ENCODE measurements at regions not wholly inside any gene's neighbourhood (a gene's known extent, or its start where the extent isn't known, plus 50 kb on each side); places are given as distances from the start of the nearest gene placed in this dataset.
"Not testable (repeated sequence)": the region's sequence is repeated elsewhere in the genome, so short reads cannot be mapped to it uniquely, and the experiment has no call there.

DNA sequence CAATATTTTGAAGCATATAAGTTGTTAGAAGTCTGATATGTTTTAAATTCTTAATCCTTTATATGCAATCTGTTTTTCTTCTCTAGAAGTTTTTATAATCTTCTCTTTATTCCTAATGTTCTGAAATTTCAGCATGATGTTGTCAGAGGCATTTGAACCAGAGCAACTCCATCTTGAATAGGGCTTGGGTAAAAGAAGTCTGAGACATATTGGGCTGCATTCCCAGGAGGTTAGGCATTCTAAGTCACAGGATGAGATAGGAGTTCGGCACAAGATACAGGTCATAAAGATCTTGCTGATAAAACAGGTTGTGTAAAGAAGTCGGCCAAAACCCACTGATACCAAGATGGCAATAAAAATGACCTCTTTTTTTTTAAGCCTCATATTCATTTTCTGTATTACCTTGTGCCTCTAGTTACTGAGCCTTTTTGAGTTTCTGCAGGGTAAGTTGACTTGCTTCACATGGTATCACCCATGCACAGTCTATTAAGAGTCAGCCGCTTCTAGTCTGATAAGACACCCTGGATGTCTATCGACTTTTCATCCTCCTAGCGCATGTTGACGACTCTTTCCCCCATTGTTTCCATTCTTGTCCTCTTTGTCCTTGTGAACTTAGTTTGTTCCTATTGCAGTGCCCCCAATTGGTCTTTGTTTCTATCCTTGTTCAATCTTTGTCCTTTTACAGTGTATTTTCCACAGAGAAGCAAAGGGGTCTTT lies 80.8 kb upstream of the RNU6-1 start:
- no peak for DNase-seq

DNA sequence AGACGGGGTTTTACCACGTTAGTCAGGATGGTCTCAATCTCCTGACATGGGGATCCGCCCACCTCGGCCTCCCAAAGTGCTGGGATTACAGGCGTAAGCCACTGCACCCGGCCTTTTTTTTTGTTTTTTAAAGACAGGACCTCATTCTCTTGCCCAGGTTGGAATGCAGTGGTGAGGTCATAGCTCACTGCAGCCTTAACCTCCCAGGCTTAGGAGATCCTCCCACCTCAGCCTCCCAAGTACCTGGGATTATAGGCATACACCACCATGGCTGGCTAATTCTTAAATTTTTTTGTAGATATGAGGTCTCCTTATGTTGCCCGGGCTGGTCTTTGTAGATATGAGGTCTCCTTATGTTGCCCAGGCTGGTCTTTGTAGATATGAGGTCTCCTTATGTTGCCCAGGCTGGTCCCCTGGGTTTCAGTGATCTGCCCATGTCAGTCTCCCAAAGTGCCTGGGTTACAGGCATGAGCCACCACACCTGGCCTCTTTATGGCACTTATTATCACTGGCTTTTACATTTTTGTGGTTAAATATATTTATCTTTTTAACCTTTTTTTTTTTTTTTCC lies 82.3 kb upstream of the RNU6-1 start:
- no peak for DNase-seq

- DNase-seq, result no peak
These were observed 83.4 kb upstream of the RNU6-1 start for GRCh38 chr15:67922971-67923945.

DNA sequence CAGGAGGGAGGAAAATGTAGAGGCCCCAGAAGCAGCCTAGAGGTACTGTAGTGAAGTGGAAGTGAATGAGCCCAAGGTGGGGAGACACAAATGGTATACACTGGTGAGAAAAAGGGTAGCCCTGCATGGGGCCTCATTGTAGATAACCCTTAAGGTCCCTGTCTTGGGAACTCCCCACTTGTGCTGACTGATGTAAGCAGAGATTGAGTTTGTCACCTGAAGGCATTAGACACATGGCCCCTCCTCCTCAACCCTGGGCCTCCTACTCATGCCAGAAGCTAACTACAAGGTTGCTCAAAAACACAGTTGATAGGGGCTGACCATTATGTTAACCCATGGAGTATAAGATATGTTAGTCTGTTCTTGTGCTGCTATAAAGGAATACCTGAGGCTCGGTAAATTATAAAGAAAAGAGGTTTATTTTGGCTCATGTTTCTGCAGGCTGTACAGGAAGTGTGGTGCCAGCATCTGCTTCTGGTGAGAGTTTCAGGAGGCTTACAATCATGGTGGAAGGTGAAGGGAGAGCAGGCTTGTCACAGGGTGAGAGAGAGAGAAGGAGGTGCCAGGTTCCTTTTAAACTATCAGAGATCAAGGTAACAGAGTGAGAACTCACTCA lies 84.6 kb upstream of the RNU6-1 start:
- no peak for DNase-seq

- DNase-seq, result no peak
These were observed 85.3 kb upstream of the RNU6-1 start for GRCh38 chr15:67925182-67925581.

DNA sequence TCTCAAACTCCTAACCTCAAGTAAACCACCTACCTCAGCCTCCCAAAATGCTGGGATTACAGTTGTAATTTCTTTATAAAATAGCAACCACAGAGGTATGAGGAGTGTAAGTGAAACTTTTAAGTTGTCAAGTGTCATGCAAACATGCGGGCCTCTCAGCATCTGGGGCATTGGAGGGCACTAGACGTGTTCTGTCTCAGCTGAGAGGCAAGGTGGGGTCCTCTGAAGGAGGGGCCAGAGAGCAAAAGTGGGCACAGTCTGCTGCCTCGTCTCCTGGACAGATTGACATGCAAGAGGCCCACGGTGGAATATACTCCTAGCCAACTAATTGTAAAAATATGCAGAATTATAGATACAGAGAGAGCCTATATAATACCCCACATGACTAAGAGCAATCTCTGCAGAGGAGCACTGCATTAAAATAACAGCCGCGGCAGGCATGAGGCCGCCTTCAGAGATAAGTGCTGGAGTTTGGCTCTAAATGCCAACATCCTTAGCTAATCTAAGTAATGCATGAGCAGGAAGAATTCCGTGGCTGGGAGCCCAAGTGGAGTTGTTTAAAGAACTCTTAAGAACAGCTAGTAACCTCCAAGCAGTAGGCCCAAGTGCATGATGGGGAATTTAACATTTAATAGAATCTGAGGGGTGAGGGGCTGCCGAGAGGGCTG lies 87.8 kb upstream of the RNU6-1 start:
- no peak for DNase-seq

DNA sequence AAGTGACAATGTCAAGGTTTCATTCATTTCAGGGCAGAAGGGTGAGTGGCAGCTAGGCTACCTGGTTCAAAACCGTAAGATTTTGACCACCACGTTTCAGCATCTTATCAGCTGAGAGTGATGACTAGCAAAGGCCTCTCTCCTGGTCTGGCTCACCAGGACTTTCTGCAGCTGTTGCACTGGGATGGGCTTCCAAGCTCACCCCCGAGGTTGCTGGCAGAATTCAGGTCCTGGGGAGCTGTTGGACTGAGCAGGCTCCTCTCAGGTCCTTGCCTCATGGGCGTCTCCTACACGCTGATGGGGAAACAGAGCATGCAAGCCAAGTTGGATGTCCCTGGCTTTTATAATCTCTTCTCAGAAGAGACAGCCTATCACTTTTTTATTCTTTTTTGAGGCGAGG lies 88.8 kb upstream of the RNU6-1 start:
- DNase-seq, result no peak

DNA sequence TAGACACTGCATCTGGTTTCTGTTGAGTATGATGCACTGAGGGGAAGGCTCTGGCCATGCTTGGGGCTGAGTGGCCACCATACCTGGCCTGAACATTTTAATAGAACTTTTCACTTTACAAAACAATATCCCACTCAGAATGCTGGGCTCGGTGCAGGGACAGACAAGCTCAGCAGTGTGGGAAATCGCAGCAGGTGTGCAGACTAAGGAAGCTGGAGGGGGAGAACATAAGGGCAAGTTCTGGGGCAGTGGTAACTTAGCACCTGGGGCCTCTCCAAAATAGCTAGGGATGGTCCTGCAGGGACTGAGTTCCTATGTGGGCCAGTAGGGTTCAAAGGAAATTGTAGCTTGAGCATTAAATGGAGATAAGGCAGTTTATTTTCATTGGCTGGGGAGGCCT lies 90.9 kb upstream of the RNU6-1 start:
- no peak for DNase-seq

- DNase-seq, result no peak
These were observed 92.0 kb upstream of the RNU6-1 start for GRCh38 chr15:67931861-67932260.

DNA sequence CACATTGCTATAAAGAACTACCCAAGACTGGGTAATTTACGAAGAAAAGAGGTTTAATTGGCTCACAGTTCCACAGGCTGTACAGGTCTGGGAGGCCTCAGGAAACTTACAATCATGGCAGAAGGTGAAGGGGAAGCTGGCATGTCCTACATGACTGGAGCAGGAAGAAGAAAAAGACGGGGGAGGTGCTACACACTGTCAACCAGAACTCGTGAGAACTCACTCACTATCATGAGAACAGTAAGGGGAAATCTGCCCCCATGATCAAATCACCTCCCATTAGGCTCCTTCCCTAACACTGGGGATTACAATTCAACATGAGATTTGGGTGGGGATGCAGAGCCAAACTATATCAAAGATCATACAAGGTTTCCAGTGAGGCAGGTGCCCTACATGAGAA lies 94.3 kb upstream of the RNU6-1 start:
- not testable (repeated sequence) for DNase-seq

DNA sequence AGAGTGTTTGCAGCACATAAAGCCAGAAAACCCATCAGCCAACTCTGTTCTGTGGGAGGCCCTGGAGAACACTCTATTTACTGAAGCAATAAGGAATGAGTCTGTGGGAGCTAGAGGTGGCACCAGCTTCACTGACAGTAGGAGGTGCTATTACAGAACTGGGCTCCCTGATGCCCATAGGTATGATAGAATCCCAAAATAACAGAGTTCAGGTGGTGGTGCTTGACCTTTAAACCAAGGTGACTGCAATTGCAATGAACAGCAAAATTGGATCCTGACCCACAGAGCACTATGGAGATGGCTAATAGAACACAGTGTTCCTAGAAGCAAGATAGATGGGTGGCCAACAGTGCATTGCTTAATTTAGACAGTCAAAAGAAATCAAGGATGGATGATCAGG lies 95.4 kb upstream of the RNU6-1 start:
- DNase-seq, result no peak

GRCh38 chr15:67936258-67936657 lies 96.4 kb upstream of the RNU6-1 start:
- no peak for DNase-seq

DNA sequence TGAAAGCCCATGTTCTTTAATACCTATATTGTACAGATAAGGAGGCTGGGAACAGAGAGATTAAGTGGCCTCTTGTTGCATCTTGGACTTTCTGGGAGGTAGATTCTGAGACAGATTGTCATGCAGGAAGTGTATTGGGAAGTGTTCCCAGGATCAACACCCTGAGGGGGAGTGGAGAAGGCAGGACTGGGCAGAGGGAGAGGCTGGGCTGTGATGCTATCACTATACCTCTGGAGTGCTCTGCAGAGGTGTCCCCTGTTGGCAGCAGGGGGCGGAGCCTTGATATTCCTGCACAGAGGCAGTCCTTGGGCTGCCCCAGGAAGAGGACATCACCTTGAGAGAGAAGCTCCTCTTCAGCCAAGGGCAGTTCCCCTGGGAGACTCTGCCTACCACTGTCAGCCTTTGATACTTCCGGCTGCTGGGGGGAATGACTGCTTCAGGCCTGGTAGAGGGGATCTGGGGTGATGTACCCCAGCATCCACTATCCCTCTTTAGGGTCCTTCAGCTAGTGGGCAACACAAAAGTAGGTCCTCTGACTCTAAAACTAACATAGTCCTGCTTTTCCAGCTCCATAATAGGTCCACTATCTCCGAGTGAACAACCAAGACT lies 97.4 kb upstream of the RNU6-1 start:
- no peak for DNase-seq

GRCh38 chr15:67939179-67939578 lies 99.3 kb upstream of the RNU6-1 start:
- DNase-seq, result not testable (repeated sequence)

- not testable (repeated sequence) for DNase-seq
These were observed 99.9 kb upstream of the RNU6-1 start for GRCh38 chr15:67939588-67940323.

DNA sequence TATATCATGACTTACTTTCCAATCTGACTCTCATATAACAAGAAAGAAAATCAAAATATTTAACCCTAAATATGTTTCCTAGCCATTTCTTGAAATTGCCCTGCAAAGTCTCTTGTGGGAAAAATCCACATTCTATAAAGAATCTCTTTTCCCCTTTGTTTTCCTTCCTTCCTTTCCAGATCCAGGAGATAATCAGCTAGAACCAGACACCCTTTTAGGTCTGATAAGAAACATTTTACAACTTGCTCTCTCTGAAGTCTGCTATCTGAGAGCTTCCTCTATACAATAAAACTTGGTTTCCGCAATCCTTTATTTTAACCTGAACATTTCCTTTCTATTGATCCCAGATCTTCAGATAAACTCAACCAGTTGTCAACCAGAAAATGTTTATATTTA lies 100.5 kb upstream of the RNU6-1 start:
- no peak for DNase-seq

- no peak for DNase-seq
These were observed 101.9 kb upstream of the RNU6-1 start for GRCh38 chr15:67941648-67942310.

DNA sequence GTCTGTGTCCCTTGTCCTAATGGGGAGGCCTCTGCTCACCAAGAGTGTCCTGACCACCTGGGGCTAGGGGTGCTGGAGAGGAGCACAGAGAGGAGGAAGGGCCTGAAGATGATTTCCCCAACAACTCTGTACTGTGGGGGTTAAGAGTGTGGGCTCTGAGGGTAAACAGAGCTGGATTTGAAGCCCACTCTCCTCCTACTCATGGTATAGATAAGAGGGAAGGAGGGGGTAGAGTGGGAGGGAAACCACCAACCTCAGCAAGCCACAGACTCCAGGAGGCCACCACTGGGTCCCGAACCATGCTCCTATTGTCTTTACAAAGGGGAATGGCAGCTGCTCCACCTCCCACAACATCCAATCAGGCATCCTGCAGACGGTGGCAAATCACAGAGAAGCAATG lies 103.6 kb upstream of the RNU6-1 start:
- DNase-seq, result no peak

DNA sequence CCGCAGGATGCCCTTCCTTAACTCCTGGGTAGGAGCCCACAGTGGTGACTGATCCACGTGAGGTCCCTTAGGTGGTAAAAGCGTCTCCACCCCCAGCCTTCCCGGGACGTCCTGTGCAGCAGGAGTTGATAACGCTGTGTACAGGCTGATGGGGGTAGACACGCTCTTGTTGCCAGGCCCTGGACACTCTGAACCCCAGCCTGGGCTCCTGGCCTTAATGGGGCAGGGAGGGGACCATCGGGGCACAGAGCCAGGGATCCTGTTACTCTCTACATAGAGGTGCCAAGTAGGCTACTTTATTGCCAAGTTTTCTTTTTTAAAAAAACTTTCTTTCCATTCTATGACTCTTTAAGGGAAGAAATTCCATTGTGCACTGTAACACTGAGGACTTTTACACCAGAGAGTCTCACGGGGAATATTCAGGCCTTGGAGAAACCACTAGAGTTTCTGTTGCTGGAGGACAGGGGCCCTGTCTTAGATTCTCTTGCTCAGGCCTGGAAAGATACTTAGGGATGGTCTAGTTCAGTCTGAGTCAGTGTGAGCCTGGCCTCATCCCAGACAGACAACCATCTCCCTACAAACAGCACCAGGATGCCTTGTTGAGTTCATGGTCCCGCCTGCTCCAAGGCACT lies 104.3 kb upstream of the RNU6-1 start:
- DNase-seq, result no peak

DNA sequence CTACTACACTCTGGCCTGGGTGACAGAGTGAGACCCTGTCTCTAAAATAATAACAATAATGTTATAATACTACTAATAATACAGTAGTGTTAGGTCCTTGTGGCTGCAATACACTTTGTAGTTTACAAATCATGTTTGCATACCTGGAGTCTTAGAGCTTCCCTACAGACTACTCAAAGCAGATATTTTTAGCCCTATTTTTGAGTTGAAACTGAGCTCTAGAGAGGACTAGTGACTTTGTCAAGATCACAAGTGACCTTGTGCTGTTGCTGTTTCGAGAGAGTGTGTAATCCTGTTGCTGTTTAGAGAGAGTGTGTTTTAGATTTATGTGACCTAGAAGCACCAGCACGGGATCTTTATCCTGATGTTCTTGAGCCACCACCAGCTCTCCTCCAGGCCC lies 105.3 kb upstream of the RNU6-1 start:
- no peak for DNase-seq

Measured in NCI-H526 (cell line).